Choroid plexus epithelial cell (primary cell): ENCODE measurements at regions not wholly inside any gene's neighbourhood (a gene's known extent, or its start where the extent isn't known, plus 50 kb on each side); places are given as distances from the start of the nearest gene placed in this dataset.

Experiments
- DNase-seq: peaks from one replicate; pipeline ENCODE4 v3.0.0-alpha.2; 2010; ENCODE audit warnings: low read depth
- H3K4me3 ChIP-seq: 2 replicates; pipeline ENCODE4 v1.5.1; 2011; ENCODE audit warnings: low read depth, mild to moderate bottlenecking, control low read depth, low read length, moderate library complexity
- CTCF ChIP-seq: conservative IDR thresholded peaks from 2 replicates; pipeline ENCODE4 v1.5.1; 2011; ENCODE audit warnings: low read depth, mild to moderate bottlenecking, control low read depth, inconsistent platforms, low read length, moderate library complexity

- no peak overlapping the region for H3K4me3 ChIP-seq
- no peak for TF ChIP-seq CTCF
- no peak for DNase-seq
These were observed 264.9 kb upstream of the LMO3 start for GRCh38 chr12:16870845-16871244.

- no peak overlapping the region for H3K4me3 ChIP-seq
- no peak for DNase-seq
- no peak for TF ChIP-seq CTCF
These were observed 257.8 kb upstream of the LMO3 start for GRCh38 chr12:16863742-16864141.

- no peak for TF ChIP-seq CTCF
- H3K4me3 ChIP-seq, result no peak overlapping the region
- DNase-seq, result no peak
These were observed 251.5 kb upstream of the LMO3 start for GRCh38 chr12:16857456-16857923.

- no peak for DNase-seq
- H3K4me3 ChIP-seq, result no peak overlapping the region
- no peak for TF ChIP-seq CTCF
These were observed 248.5 kb upstream of the LMO3 start for GRCh38 chr12:16854465-16854864.

GRCh38 chr12:16849473-16849872, 243.5 kb upstream of the LMO3 start:
- DNase-seq, result no peak
- TF ChIP-seq CTCF, result no peak
- H3K4me3 ChIP-seq, result no peak overlapping the region

- DNase-seq, result no peak
- no peak overlapping the region for H3K4me3 ChIP-seq
- no peak for TF ChIP-seq CTCF
These were observed 238.9 kb upstream of the LMO3 start for GRCh38 chr12:16844875-16845274.

- no peak for TF ChIP-seq CTCF
- DNase-seq, result no peak
- H3K4me3 ChIP-seq, result no peak overlapping the region
These were observed 227.5 kb upstream of the LMO3 start for GRCh38 chr12:16833376-16834015.
